ENCODE measurements at regions not wholly inside any gene's neighbourhood (a gene's known extent, or its start where the extent isn't known, plus 50 kb on each side); places are given as distances from the start of the nearest gene placed in this dataset.

DNA sequence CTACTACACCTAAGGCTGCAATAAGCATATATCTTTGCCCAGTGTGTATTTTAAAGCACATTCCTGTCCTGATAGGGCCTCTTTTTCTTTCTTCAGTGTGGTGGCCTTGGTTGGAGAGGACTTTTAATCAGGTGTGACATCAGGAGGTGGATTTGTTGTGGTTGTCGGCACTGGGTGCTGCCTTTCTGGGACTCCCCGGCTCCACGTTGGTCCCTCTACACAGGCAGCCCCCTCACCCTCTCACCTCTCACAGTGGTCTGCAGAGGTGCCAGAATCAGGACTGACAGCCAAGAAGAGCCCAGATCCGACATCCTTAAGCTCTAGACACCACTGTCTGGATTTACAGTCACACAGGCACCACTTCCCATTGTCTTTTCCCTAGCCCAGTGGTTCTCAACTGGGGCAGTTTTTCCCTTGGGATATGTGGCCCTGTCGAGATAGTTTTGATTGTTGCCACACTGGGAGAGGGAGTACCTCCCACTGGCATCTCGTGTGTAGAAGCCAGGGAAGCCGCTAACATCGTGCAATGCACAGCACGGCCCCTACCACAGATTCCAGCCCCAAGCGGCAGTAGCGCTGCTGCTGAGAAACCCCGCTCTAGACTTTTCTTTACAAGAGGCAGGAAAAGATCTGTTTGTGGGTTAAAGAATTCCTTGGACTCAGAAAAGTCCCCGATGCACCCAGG, 314.1 kb downstream of the QKI start:
- H3K79me2 ChIP-seq (ENCODE audit: control insufficient read depth, low read length), result no peaks in the 10 kb centered on the region
- H3K27ac ChIP-seq (ENCODE audit: low read depth, low read length), result peak overlapping the region; percentile 38
- no peaks in the 10 kb centered on the region for H3F3A ChIP-seq (ENCODE audit: control insufficient read depth, insufficient read depth)
- no peaks in the 10 kb centered on the region for H3K27me3 ChIP-seq (ENCODE audit: control insufficient read depth, low read length)
- H3K4me2 ChIP-seq (ENCODE audit: low read length), result peak overlapping the region; percentile 57
- no peaks in the 10 kb centered on the region for H4K20me1 ChIP-seq (ENCODE audit: control insufficient read depth, insufficient read depth, low read depth, low read length)
- peak overlapping the region; percentile 48 for H3K4me3 ChIP-seq (ENCODE audit: low read length)
- H3K9me3 ChIP-seq (ENCODE audit: control insufficient read depth, insufficient read depth, low read length), result no peaks in the 10 kb centered on the region
- peaks cover 79% of the 10 kb centered on the region for H3K4me1 ChIP-seq (ENCODE audit: control insufficient read depth, low read length)
- H3K9me2 ChIP-seq (replicated peaks; ENCODE audit: control insufficient read depth, low read length), result no peaks in the 10 kb centered on the region
- no peak for TF ChIP-seq EZH2phosphoT487 (IDR thresholded peaks at IDR 0.05; ENCODE audit: borderline replicate concordance, low read length)
- no peak for TF ChIP-seq CTCF (IDR thresholded peaks at IDR 0.05; ENCODE audit: low read depth, low read length, poor library complexity, severe bottlenecking)
- no peaks in the 10 kb centered on the region for H3K36me3 ChIP-seq (ENCODE audit: control insufficient read depth, low read length)

- H4K20me1 ChIP-seq (ENCODE audit: control insufficient read depth, insufficient read depth, low read depth, low read length), result no peaks in the 10 kb centered on the region
- TF ChIP-seq CTCF (IDR thresholded peaks at IDR 0.05; ENCODE audit: low read depth, low read length, poor library complexity, severe bottlenecking), result no peak
- no peak overlapping the region for H3K4me3 ChIP-seq (ENCODE audit: low read length)
- no peak overlapping the region for H3K27ac ChIP-seq (ENCODE audit: low read depth, low read length)
- 0 out of 2 replicates have a peak overlapping the region, but pooled peaks have one; percentile 14 for H3K4me2 ChIP-seq (ENCODE audit: low read length)
- no peaks in the 10 kb centered on the region for H3K36me3 ChIP-seq (ENCODE audit: control insufficient read depth, low read length)
- no peaks in the 10 kb centered on the region for H3K9me2 ChIP-seq (replicated peaks; ENCODE audit: control insufficient read depth, low read length)
- no peaks in the 10 kb centered on the region for H3K79me2 ChIP-seq (ENCODE audit: control insufficient read depth, low read length)
- H3F3A ChIP-seq (ENCODE audit: control insufficient read depth, insufficient read depth), result no peaks in the 10 kb centered on the region
- H3K4me1 ChIP-seq (ENCODE audit: control insufficient read depth, low read length), result peaks cover 69% of the 10 kb centered on the region
- H3K27me3 ChIP-seq (ENCODE audit: control insufficient read depth, low read length), result no peaks in the 10 kb centered on the region
- H3K9me3 ChIP-seq (ENCODE audit: control insufficient read depth, insufficient read depth, low read length), result no peaks in the 10 kb centered on the region
Observed at GRCh38 chr6:163726037-163726695, 311.6 kb downstream of the QKI start.

- no peak for TF ChIP-seq CTCF (IDR thresholded peaks at IDR 0.05; ENCODE audit: low read depth, low read length, poor library complexity, severe bottlenecking)
- no peak for TF ChIP-seq EZH2phosphoT487 (IDR thresholded peaks at IDR 0.05; ENCODE audit: borderline replicate concordance, low read length)
- Histone ChIP-seq H3K36me3 (ENCODE audit: control insufficient read depth, low read length) (no peaks in the 10 kb centered on the region), H3K9me2 (replicated peaks; ENCODE audit: control insufficient read depth, low read length) (no peaks in the 10 kb centered on the region), H3K4me1 (ENCODE audit: control insufficient read depth, low read length) (peaks cover 68% of the 10 kb centered on the region), H3K9me3 (ENCODE audit: control insufficient read depth, insufficient read depth, low read length) (no peaks in the 10 kb centered on the region), H3F3A (ENCODE audit: control insufficient read depth, insufficient read depth) (no peaks in the 10 kb centered on the region), H4K20me1 (ENCODE audit: control insufficient read depth, insufficient read depth, low read depth, low read length) (no peaks in the 10 kb centered on the region), H3K4me3 (ENCODE audit: low read length) (no peak overlapping the region), H3K79me2 (ENCODE audit: control insufficient read depth, low read length) (no peaks in the 10 kb centered on the region), H3K27ac (ENCODE audit: low read depth, low read length) (no peak overlapping the region), H3K27me3 (ENCODE audit: control insufficient read depth, low read length) (no peaks in the 10 kb centered on the region), H3K4me2 (ENCODE audit: low read length) (peak overlapping the region; percentile 14; the same call in 1 of the 2 replicates)
Observed at GRCh38 chr6:163725008-163725941, 310.8 kb downstream of the QKI start.
